Tibial nerve (tissue), 3 donors: ENCODE measurements at regions not wholly inside any gene's neighbourhood (a gene's known extent, or its start where the extent isn't known, plus 50 kb on each side); places are given as distances from the start of the nearest gene placed in this dataset.

Experiments used
- CTCF ChIP-seq, 5 experiments: fragments of 200-600 bp in 3 of 5; fragments of 450-650 bp in 2 of 5; sonication (generic) in 3 of 5; IDR thresholded peaks; one replicate each; pipeline ENCODE4 v1.5.1; 2016 to 2019; ENCODE audit warnings: antibody characterized with exemption in 5 of 5, mild to moderate bottlenecking in 3 of 5, moderate library complexity in 2 of 5
- POLR2A ChIP-seq, 2 donors: fragments of 450-650 bp; IDR thresholded peaks; one replicate each; pipeline ENCODE4 v1.6.1; 2017; ENCODE audit warnings: antibody characterized with exemption in 2 of 2, mild to moderate bottlenecking in 2 of 2, moderate library complexity in 2 of 2

- TF ChIP-seq CTCF (IDR thresholded peaks at IDR 0.05) (no peak), POLR2A (IDR thresholded peaks at IDR 0.05) (no peak)
Measured at GRCh38 chr18:14922031-14922430, 174.1 kb downstream of the ANKRD30B start.
